Stomach (tissue), 4 donors: ENCODE measurements at regions not wholly inside any gene's neighbourhood (a gene's known extent, or its start where the extent isn't known, plus 50 kb on each side); places are given as distances from the start of the nearest gene placed in this dataset.

Experiments used
- CTCF ChIP-seq, 7 experiments: fragments of 450-650 bp in 4 of 7; fragments of 200-600 bp in 3 of 7; sonication (generic) in 3 of 7; IDR thresholded peaks; one replicate each; pipeline ENCODE4 v1.5.1; 2016 to 2019; ENCODE audit warnings: antibody characterized with exemption in 7 of 7, control low read depth in 2 of 7, mild to moderate bottlenecking in 1 of 7
- EP300 ChIP-seq: sonication (generic); formaldehyde crosslinking; IDR thresholded peaks from one replicate; pipeline ENCODE4 v1.6.1; 2017; ENCODE audit warnings: antibody characterized with exemption
- POLR2A ChIP-seq, 4 donors: fragments of 450-650 bp; IDR thresholded peaks; one replicate each; pipeline ENCODE4 v1.6.1; 2016; ENCODE audit warnings: antibody characterized with exemption in 4 of 4, control low read depth in 2 of 4, mild to moderate bottlenecking in 1 of 4, moderate library complexity in 1 of 4
- POLR2AphosphoS5 ChIP-seq, 3 donors: sonication (generic); formaldehyde crosslinking; IDR thresholded peaks; one replicate each; pipeline ENCODE4 v1.6.1; 2016; ENCODE audit warnings: antibody characterized with exemption in 3 of 3

DNA sequence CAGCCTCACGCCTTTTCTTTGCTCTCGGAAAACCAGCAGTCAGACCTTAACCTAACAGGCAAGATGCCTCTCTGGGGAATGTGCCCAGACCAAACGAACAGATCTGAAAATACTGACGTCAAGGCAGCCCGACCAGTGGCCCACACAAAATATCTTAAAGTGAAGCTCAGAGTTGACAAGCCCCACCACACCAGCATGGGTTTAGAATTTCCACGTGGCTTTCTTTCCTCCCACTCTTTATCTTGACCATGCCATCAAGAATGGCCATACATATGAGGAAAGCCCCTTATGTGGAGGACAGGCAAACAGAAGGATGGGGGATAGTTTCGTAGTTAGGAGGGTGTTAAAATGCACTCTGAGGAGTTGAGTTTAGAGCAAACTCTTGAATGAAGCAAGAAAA is 89.8 kb downstream of the MRPL32 start:
- TF ChIP-seq CTCF (IDR thresholded peaks at IDR 0.05) (no peak), POLR2A (IDR thresholded peaks at IDR 0.05) (no peak), POLR2AphosphoS5 (IDR thresholded peaks at IDR 0.05) (no peak), EP300 (no peak)
